ENCODE measurements at regions not wholly inside any gene's neighbourhood (a gene's known extent, or its start where the extent isn't known, plus 50 kb on each side); places are given as distances from the start of the nearest gene placed in this dataset.
"Not testable (repeated sequence)": the region's sequence is repeated elsewhere in the genome, so short reads cannot be mapped to it uniquely, and the experiment has no call there.

DNA sequence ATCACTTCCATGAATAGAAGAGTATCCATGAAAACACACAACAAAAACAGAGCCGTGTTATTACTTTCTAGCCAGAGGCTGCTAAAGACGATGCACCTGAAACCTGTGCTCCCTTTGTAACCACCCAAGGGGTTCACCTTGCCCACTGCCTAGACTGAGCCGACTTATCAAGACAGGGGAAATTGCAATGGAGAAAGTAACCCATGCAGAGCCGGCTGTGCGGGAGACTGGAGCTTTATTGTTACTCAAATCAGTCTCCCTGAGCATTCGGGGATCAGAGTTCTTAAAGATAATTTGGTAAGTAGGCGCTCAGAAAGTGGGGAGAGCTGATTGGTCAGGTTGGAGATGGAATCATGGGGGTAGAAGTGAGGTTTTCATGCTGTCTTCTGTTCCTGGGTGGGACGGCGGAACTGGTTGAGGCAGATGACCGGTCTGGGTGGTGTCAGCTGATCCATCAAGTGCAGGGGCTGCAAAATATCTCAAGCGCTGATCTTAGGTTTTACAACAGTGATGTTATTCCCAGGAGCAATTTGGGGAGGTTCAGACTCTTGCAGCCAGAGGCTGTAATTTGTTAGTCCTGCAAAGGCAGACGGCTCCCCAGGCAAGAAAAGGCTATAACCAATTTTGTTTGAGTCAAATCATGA lies 366.6 kb downstream of the PREX1 start:
- DNase-seq, result no peak

DNA sequence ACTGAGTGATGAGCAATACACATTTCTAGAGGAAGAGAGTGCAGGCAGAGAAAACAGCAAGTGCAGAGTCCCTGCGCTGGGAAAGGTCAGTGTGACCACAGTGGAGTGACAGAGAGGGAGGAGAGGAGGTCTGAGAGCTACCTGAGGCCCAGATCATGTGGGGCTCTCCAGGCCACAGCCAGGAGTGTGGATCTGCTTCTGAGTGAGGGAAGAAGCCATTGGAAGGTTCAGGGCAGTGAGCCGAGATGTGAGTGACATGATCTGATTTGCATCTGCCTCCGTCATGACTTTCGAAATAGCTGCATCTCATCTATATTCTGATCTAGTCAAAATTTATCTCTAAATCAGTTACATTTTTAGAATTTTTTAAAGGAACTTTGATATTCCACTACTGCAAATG lies 367.1 kb downstream of the PREX1 start:
- no peak for DNase-seq

DNA sequence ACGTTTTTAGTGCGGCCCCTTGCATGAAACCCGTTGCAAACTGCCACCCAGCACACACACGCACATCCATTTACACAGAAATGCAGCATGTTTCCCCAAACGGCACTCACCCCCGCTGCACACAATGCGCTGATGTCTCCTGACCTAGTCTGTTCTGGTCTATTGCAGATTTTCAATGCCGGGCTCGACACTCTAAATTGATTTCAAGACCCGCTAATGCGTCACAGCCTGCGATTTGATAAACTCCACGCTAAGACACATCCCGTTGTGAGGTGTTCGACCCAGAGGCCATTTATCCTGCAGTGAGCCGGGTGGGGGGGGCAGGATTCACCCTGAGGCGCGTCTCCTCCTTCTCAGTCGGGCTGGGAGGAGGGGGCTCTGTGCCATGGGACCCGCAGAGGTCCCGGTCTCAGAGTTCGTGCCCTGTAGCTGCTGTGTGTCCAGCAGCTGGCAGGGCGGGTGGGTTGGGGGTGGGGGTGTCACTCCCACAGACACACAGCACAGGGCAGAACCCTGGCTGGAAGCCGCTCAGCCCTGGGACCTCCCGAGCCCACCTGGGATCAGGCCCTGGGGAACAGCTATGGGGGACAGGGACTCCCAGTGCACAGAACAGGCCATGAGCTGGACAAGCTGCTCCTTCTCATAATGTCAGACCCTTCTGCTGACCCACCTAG lies 367.9 kb downstream of the PREX1 start:
- no peak for DNase-seq

DNA sequence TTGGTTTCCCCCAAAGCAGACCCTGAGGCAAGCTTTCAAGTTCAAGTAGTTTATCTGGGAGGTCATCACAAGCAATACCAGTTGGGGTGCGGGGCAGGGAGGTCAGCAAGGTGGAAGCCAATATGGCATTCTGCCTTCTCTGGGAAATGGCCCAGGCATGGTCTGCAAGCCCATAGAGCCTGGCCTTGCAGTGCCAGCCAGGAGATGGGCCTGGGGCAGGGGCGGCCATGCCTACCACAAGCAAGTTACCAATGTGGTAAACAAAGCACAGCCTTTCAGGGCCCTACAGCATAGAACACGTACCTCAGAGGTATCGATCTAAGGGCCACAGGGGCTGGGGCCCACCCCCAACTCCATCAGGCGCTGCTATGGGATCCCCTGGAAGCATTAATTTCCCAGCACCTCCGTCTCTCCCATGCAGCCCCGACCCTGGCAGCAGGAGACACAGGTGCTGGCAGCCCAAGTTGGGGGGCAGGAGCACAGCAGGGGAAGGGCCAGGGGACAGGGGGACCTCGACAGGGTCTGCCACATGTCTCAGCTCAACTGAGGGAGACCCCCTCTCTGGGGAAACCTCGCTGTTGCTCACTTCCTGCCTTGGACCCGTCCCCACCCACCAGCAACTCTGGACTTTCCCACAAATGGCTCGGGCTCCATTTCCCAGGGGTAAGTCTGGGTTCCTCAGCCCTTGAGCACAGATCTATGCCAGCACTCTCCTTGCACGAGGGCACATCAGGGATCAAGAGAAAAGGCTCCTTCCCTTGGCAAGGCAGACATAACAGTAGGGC lies 369.0 kb downstream of the PREX1 start:
- no peak for DNase-seq

DNA sequence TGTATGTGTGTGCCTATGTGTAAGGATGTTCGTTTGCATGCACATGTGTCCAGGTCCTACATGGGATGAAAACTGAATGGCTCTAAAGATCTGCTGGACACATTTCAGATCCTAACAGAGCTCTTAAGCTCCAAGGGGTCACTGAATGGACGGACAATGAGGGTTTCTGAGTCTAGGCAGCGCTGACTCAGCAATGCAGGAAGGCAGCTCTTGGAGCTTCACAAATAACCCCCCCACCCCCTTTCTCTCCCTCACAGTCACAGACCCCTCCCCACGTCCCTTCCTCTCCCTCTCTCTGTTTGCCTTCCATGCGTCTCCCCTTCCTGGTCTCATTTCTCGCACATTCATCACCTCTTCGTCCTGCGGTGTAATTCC lies 369.8 kb downstream of the PREX1 start:
- DNase-seq, result no peak

DNA sequence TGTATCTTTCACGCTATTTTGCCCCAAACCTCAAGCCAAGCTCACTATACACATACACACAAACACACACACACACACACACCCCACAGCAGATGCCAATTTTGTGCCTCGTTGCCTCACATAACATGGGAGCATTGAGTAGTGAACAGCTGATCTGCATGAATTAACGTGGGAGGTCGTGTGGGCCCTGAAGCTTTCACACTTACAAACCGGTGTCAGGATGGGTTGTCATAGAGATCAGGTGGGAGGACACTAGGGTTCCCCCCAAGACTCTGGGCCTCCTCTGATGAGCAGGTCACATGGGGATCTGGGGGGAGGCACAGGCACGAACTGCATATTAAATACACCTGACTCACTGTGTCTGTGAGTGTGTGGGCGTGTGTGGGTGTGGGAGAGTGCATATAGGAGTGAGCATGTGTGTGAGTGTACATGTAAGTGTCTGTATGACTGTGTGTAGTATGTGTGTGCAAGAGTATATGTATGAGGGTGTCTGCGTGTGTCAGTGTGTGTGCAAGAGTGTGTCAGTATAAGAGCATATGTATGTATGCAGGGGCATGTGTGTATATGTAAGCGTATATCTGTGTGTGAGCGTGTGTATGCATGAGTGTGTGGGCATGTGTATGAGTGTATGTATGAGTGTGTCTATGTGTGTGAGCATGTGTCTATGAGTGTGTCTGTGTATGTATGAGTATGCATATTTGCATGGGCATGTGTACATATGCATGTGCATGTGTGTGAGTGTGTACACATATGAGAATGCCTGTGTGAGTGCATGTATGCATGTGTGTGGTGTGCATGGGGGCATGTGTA lies 370.4 kb downstream of the PREX1 start:
- DNase-seq, result no peak

DNA sequence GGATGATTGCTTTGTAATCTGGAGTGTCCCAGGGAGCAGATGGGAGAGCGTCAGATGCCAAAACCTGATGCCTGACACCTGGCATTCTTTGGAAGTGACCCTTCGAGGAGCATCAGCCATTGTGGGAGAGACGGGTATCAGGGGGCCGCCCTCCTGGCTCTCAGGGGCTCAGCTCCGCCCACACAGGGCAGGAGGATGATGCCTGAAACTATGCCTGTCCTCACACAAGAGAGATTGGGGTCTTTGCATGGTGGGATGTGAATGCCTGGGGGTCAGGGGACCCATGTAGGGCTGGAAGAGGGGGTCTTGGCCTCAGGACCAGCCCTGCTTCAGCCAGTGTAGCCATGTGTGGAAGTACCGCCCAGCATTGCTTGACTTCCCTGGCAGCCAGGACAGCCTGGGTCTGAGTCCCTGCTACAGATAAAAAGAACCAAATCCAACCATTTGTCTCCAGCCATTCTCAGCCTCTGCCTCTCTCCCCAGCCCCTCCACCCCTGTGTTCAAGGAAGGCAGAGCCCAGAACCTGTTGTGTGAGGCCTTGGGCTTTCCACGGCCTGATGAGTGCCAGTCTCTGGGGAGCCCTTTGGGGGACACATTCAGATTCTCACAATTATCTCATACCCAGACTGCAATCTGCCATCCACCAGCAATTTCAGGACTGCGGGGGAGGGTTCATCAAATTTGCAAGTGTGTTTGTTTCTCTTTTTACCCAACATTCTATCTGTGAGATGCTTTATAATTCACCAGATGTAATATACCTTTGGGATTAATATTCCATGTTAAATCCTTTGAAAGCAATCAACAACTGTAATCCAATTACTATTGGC lies 371.2 kb downstream of the PREX1 start:
- DNase-seq, result no peak

DNA sequence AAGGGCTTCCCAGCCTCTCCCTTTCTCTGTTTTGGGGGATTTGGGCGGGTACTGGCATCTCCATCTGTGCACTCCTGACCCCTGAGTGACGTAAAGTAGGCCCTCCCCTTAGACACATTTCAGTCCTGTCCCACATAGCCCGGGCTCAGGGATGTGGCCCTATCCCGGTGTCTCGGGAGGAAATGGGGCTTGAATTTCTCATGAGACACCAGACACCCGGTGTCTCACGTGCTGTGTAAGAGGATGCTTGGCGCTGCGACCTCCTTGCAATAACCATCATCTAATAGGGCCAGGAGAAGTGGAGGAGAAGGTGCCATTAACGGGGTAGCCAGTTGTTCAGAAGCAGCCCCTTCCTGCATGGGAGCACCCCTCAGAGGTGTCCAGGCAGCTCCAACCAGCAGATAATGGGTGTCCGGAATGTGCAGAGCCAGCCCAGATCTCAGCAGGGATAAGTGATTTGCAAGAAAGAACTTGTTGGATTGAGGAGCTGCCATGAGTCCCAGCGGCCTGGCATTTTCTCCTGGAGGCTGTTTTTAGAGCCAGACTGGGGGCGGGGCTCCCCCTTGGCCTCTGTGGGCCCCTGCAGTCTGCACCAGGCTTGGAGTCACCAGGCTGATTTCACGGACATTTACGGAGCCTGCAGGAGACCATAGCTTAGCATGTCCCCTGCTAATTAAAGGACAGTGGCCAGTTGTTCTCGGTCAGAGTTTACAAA lies 372.0 kb downstream of the PREX1 start:
- DNase-seq, result no peak

DNA sequence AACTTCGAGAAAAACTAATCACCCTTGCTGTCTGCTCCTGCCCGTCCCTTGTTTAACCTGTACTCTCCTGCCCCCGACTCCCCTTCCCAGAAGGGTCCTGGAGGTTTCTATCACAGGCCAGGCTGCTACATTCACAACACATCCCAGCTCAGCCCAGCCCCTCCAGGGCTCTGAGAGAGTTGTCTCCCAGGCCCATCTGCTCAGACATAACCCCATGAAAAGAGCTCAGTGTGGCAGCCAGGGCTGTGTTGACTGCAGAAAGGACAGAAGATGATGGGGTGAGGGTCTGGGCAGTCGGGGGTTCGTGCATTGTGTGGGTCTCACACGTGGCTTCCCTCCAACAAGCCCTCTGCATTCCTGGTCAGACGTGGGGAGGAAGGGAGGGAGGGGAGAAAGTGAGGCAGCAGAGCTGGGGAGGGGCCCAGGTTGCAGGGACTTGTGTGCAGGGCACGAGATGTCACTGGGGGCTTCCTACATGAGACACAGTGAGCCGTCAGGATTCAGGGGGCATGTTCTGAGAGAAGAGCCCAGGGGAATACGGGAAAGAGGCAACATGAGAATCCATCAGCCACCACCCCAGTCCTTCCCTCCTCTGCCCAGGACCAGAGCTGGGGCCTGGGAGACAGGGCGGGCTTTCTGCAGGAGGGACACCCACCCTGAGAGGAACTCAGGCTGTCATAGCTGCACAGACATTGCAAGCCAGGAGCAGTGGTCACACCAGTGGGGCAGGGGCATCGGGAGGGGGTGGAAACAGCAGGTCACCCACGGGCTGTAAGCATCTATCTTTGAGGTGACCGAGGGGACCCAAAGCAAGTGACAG lies 372.9 kb downstream of the PREX1 start:
- DNase-seq, result no peak

DNA sequence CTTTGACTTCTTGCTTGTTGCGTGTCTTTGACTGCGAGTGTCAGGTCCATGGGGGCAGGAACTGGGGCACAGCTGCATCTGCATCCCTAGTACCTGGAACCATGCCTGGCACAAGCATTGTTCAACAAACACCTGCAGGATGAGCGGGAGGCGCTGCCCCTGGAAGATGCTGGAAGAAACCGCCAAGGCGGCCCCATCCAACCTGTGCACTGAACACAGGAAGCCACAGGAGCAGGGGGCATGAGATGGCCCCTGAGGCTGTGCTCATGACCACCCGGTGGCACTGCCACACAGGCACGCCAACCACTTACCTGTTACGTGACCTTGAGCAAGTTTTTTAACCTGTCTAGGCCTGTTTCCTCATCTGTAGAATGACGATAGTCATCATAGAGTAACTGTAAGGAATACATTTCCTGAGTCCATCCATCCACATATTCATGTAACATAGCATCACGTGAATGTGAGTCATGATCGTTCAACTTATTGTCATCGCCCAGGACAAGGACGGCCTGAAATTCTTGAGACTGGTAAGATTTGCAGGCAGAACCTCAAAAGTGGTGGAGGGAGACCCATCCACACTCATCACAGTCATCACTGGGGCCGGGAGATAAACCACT lies 374.2 kb downstream of the PREX1 start:
- DNase-seq, result no peak

DNA sequence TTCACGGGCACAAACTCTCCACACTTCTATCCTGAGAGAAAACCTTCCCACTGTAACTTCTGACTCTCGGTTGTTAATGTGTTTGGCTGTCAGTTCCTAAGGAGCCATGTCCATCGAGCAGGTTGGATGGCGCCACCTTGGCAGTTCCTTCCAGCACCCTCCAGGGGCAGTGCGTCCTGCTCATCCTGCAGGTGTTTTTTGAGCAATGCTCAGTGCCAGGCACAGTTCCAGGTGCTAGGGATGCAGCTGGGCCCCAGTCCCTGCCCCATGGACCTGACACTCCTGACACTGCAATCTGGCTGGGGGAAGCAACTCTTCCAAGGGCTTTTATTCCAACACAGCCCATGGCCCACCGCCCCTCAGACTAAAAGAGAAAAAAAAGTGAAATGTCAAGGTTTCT lies 376.4 kb downstream of the PREX1 start:
- no peak for DNase-seq

DNA sequence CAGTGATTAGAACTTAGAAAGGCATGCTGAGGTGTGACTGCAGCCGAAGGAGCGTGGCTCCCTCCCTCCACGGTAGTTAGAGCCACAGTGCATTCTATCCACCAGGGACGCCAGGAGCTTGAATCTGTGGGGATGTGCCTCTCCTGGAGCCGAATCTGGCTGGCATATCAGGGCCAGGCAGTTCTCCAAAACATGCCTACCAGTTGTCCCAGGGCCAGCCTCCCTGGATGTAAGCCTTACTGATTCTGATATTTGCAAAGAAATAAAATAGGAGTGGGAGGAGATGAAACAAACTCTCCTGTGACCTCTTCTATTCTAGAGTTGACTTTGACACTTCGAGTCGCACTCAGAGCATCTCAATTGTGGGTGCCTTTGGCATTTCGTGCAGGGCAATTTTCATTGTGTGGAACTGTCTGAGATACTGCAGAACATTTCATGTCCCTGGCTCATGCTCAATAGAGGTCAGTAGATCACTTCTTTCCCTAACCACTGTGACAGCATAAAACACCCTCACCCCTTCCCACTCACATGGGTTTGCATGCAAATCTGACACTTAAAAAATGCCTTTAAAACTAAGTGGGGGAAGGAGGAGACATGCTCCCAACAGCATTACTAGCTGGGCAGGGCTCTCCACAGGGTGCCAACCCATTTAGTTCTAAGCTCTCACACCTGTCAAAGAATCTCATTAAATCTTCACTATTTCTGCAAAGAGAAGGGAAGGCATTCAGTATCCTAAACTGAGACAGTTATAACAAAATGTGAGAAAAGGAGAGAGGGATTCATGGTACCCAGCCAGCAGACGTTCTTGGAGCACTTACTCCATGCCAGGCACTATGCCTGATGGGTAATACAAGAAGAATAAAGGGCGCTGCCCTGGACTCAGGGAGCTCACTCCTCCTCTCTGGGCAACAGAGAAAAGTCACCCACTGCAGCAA lies 378.9 kb downstream of the PREX1 start:
- no peak for DNase-seq

DNA sequence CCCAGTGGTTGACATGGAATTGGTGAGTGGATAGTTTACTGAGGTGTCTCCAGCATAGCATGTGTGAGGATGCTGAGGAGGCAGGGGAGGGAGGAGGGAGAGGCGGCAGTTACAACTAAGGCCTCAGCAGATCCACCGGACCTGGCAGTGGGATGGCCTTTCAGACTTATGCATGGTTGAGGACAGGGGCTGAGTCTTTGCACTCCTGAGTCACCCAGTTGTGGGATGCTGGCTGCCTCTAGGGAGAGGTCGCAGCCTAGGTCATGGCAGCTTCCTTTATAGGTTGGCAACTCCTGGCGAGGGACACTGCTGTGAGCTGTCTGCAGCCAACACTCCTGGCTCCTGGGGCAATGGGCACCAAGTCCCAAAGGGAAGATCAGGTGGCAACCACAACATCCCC lies 380.3 kb downstream of the PREX1 start:
- DNase-seq, result no peak

DNA sequence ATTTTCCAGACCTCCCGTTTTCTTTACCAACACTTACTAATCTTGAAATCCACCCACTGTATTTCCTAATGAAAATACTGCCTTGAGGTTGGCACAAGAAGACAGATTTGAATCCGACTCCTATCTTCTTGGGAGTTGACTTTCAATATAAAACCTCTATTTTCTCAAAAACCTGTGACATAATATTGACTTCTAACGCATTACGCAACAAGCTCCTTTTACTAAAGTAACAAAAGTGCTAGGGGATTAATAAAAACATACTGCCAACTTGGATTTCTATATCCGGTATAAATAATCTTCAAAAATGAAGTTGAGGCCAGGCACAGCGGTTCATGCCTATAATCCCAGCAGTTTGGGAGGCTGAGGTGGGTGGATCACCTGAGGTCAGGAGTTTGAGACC lies 382.0 kb downstream of the PREX1 start:
- DNase-seq, result no peak

DNA sequence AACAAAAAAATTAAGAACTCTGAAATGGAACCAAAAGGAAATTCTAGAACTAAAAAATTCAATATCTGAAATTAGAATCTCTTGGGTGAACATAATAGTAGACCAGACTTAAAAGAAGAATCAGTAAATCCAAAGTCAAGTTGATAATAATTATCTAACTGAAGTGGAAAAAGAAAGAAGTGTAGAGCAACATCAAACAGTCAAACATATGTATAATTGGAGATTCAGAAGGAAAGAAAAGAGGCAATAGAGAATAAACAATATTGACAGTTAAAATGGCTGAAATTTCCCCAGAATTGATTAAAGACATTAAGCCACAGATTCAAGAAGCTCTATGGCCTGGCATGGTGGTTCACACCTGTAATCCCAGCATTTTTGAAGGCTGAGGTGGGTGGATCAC lies 383.6 kb downstream of the PREX1 start:
- DNase-seq, result no peak

DNA sequence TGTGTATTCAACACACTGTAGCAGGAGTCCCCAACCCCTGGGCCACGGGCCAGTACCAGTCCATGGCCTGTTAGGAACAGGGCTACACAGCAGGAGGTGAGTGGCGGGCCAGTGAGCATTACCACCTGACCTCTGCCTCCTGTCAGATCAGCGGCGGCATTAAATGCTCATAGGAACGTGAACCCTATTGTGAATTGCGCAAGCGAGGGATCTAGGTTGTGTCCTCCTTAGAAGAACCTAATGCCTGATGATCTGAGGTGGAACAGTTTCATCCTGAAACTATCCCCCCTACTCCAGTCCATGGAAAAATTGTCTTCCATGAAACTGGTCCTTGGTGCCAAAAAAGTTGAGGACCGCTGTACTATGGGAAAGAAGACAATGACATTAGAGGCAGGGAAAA lies 386.9 kb downstream of the PREX1 start:
- no peak for DNase-seq

DNA sequence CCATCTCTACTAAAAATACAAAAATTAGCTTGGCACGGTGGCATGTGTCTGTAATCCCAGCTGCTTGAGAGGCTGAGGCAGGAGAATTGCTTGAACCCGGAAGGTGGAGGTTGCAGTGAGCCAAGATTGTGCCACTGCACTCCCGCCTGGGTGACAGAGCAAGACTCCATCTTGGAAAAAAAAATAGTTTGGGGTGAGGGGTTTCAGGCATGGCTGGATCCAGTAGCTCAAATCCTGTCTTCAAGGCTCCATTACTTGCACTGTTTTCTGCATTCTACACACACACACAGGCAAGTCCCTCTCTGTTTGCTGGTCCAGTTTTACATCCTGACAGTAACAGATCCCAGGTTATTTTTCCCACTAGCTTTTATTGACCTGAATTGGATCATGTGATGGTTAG lies 387.5 kb downstream of the PREX1 start:
- DNase-seq, result not testable (repeated sequence)

DNA sequence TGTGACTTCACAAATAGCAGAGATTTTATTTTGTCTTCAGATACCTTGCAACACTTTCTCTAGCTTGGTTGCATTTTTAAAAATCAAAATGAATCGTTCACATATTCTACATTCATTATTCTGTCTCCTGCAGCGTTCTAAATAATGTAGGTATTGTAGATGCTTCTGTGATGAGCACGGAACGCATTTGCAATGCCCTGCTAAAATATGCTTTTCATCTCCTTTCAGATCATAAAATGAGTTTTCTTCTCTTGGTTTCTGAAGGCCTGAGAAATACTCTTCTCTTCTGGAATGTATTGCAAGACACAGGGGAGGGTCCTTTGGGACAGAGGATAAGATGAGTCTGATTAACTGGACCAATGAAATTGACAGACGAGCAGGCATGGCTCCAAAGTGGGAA lies 390.7 kb downstream of the PREX1 start:
- no peak for DNase-seq

DNA sequence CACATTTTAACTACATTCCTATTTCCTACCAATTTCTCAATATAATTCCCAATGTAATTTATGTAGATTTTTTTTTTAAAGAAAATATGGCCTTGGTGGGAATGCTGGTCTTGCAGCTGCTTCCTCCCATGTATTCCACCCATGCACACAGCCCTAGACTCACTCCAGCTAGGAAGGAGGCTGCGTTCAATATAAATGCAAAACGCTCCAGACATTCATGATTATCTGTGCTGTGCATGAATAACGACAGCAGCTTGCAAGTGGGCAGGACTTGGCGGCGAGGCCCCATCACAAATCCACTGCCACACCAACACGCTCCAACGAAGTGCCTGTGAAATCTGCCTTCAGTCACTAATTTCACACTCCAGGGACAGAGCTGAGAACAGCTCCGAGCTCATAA lies 391.2 kb downstream of the PREX1 start:
- not testable (repeated sequence) for DNase-seq
